ENCODE measurements at regions not wholly inside any gene's neighbourhood (a gene's known extent, or its start where the extent isn't known, plus 50 kb on each side); places are given as distances from the start of the nearest gene placed in this dataset.

GRCh38 chr5:131064669-131065371 is 100.2 kb downstream of the HINT1 start:
- H3K4me3 Mint-ChIP-seq: no peak overlapping the region
- H3K27me3 ChIP-seq (ENCODE audit: insufficient read depth, low read length): no peaks in the 10 kb centered on the region
- H3K4ac ChIP-seq (ENCODE audit: low read depth, low read length): no peak overlapping the region

More at GRCh38 chr5:131064669-131065371, 100.2 kb downstream of the HINT1 start:
- H3K9ac ChIP-seq (ENCODE audit: extremely low read depth, insufficient read length, low read length): no peak overlapping the region
- no peaks in the 10 kb centered on the region for H3K9me3 ChIP-seq (ENCODE audit: control insufficient read depth, low read depth, low read length)
- H3K4me2 ChIP-seq (ENCODE audit: insufficient read depth, insufficient read length, low read length): no peak overlapping the region
- Mint-ChIP-seq H3K27me3 (ENCODE audit: low read depth) (no peaks in the 10 kb centered on the region), H3K36me3 (ENCODE audit: insufficient read depth in 1 of 3, low read depth in 3 of 3) (peaks cover 6 to 7% (median 6%) of the 10 kb centered on the region in 3 experiments), H3K27ac (no peak overlapping the region), H3K4me1 (peaks cover 0 to 7% of the 10 kb centered on the region in 2 experiments; a peak in 2 of 4 replicates), H3K9me3 (peaks cover 7 to 18% of the 10 kb centered on the region in 2 experiments)
- TF ChIP-seq, protein P1, sequence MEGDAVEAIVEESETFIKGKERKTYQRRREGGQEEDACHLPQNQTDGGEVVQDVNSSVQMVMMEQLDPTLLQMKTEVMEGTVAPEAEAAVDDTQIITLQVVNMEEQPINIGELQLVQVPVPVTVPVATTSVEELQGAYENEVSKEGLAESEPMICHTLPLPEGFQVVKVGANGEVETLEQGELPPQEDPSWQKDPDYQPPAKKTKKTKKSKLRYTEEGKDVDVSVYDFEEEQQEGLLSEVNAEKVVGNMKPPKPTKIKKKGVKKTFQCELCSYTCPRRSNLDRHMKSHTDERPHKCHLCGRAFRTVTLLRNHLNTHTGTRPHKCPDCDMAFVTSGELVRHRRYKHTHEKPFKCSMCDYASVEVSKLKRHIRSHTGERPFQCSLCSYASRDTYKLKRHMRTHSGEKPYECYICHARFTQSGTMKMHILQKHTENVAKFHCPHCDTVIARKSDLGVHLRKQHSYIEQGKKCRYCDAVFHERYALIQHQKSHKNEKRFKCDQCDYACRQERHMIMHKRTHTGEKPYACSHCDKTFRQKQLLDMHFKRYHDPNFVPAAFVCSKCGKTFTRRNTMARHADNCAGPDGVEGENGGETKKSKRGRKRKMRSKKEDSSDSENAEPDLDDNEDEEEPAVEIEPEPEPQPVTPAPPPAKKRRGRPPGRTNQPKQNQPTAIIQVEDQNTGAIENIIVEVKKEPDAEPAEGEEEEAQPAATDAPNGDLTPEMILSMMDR (conservative IDR thresholded peaks at IDR 0.05): no peak
- H4K20me1 ChIP-seq (ENCODE audit: control insufficient read depth, insufficient read depth, insufficient read length): no peaks in the 10 kb centered on the region
- no peak for DNase-seq
- no peaks in the 10 kb centered on the region for H3K79me1 ChIP-seq (ENCODE audit: insufficient read depth, low read depth, low read length, poor library complexity, severe bottlenecking)
- H2BK20ac ChIP-seq (ENCODE audit: low read depth, low read length, poor library complexity, severe bottlenecking): no peak overlapping the region
- H2BK15ac ChIP-seq (ENCODE audit: low read depth, low read length): no peak overlapping the region
- no peak overlapping the region for H2AFZ ChIP-seq (ENCODE audit: low read length)
- H3K23ac ChIP-seq (ENCODE audit: insufficient read length, low read depth, low read length): no peak overlapping the region
- no peak overlapping the region for H3K56ac ChIP-seq (ENCODE audit: insufficient read length, low read depth, low read length)
- no peak overlapping the region for H2BK12ac ChIP-seq (ENCODE audit: insufficient read length, low read depth, low read length)
- no peaks in the 10 kb centered on the region for H3K4me1 ChIP-seq (ENCODE audit: insufficient read depth, low read length)
- H3T11ph ChIP-seq (ENCODE audit: low read length): no peak overlapping the region
- H3K14ac ChIP-seq (ENCODE audit: insufficient read depth, low read length): no peak overlapping the region
- no peak overlapping the region for H3K27ac ChIP-seq (ENCODE audit: insufficient read length, low read depth, low read length)
- H3K23me2 ChIP-seq (ENCODE audit: insufficient read length, low read depth, low read length, poor library complexity, severe bottlenecking): no peaks in the 10 kb centered on the region
- no peak overlapping the region for H2BK5ac ChIP-seq (ENCODE audit: insufficient read length, low read length)
- no peak overlapping the region for H2BK120ac ChIP-seq (ENCODE audit: low read depth, low read length, poor library complexity, severe bottlenecking)
- H4K8ac ChIP-seq (replicated peaks; ENCODE audit: insufficient read length, low read depth, low read length): no peak overlapping the region
- H3K79me2 ChIP-seq (ENCODE audit: insufficient read depth, low read length): no peaks in the 10 kb centered on the region
- H4K5ac ChIP-seq (ENCODE audit: insufficient read length, low read depth, low read length): no peak overlapping the region
- no peak overlapping the region for H2AK5ac ChIP-seq (ENCODE audit: insufficient read length, low read length)
- no peak overlapping the region for H4K91ac ChIP-seq (ENCODE audit: insufficient read length, low read depth, low read length)
- no peak overlapping the region for H3K18ac ChIP-seq (ENCODE audit: insufficient read length, low read depth, low read length)
